ENCODE measurements at regions not wholly inside any gene's neighbourhood (a gene's known extent, or its start where the extent isn't known, plus 50 kb on each side); places are given as distances from the start of the nearest gene placed in this dataset.

- Histone ChIP-seq H3K27me3 (ENCODE audit: control insufficient read depth, insufficient read depth, low read length) (no peaks in the 10 kb centered on the region), H3K4me3 (ENCODE audit: low read length in 3 of 3) (no peak overlapping the region), H3K4me1 (ENCODE audit: control insufficient read depth in 2 of 3, insufficient read depth in 2 of 3, low read depth in 1 of 3, low read length in 3 of 3) (no peaks in the 10 kb centered on the region), H3K36me3 (ENCODE audit: control insufficient read depth in 2 of 3, insufficient read depth in 3 of 3, low read length in 3 of 3) (no peaks in the 10 kb centered on the region), H3K9ac (ENCODE audit: low read length in 3 of 3) (no peak overlapping the region), H3K27ac (ENCODE audit: low read depth in 2 of 2, low read length in 2 of 2) (no peak overlapping the region), H3K9me3 (ENCODE audit: control insufficient read depth in 2 of 3, insufficient read depth in 1 of 3, low read length in 3 of 3) (no peaks in the 10 kb centered on the region)
- no peak for DNase-seq
- intact Hi-C loops (cut with DNase I), result no loop called here
- TF ChIP-seq CTCF (IDR thresholded peaks at IDR 0.05; ENCODE audit: borderline replicate concordance, extremely low read depth, insufficient read depth), result no peak
- no peak for FAIRE-seq
Measured at GRCh38 chr4:57924951-57925350, 814.8 kb upstream of the IGFBP7 start.

- H3K4me1 ChIP-seq (ENCODE audit: control insufficient read depth in 2 of 3, insufficient read depth in 2 of 3, low read depth in 1 of 3, low read length in 3 of 3), result no peaks in the 10 kb centered on the region
- H3K9me3 ChIP-seq (ENCODE audit: control insufficient read depth in 2 of 3, insufficient read depth in 1 of 3, low read length in 3 of 3), result no peaks in the 10 kb centered on the region
- DNase-seq, result no peak
- H3K4me3 ChIP-seq (ENCODE audit: low read length in 3 of 3), result no peak overlapping the region
- H3K27me3 ChIP-seq (ENCODE audit: control insufficient read depth, insufficient read depth, low read length), result no peaks in the 10 kb centered on the region
- no peak overlapping the region for H3K9ac ChIP-seq (ENCODE audit: low read length in 3 of 3)
- no peak overlapping the region for H3K27ac ChIP-seq (ENCODE audit: low read depth in 2 of 2, low read length in 2 of 2)
- TF ChIP-seq CTCF (IDR thresholded peaks at IDR 0.05; ENCODE audit: borderline replicate concordance, extremely low read depth, insufficient read depth), result no peak
- no peaks in the 10 kb centered on the region for H3K36me3 ChIP-seq (ENCODE audit: control insufficient read depth in 2 of 3, insufficient read depth in 3 of 3, low read length in 3 of 3)
- FAIRE-seq, result no peak
- intact Hi-C loops (cut with DNase I), result no loop called here
Measured at GRCh38 chr4:57916479-57916878, 806.3 kb upstream of the IGFBP7 start.

- Histone ChIP-seq H3K27ac (ENCODE audit: low read depth in 2 of 2, low read length in 2 of 2) (no peak overlapping the region), H3K27me3 (ENCODE audit: control insufficient read depth, insufficient read depth, low read length) (no peaks in the 10 kb centered on the region), H3K36me3 (ENCODE audit: control insufficient read depth in 2 of 3, insufficient read depth in 3 of 3, low read length in 3 of 3) (no peaks in the 10 kb centered on the region), H3K9me3 (ENCODE audit: control insufficient read depth in 2 of 3, insufficient read depth in 1 of 3, low read length in 3 of 3) (no peaks in the 10 kb centered on the region), H3K9ac (ENCODE audit: low read length in 3 of 3) (no peak overlapping the region), H3K4me3 (ENCODE audit: low read length in 3 of 3) (no peak overlapping the region), H3K4me1 (ENCODE audit: control insufficient read depth in 2 of 3, insufficient read depth in 2 of 3, low read depth in 1 of 3, low read length in 3 of 3) (no peaks in the 10 kb centered on the region)
- intact Hi-C loops (cut with DNase I), result no loop called here
- FAIRE-seq (no peak), DNase-seq (peak in 2 of 5 donors; percentile 13 to 28)
- TF ChIP-seq CTCF (IDR thresholded peaks at IDR 0.05; ENCODE audit: borderline replicate concordance, extremely low read depth, insufficient read depth), result no peak
Measured at GRCh38 chr4:57911203-57911602, 801.0 kb upstream of the IGFBP7 start.

- no peak for DNase-seq
Measured at GRCh38 chr4:57910151-57910550, 800.0 kb upstream of the IGFBP7 start.

More at GRCh38 chr4:57910151-57910550, 800.0 kb upstream of the IGFBP7 start:
- Histone ChIP-seq H3K27me3 (ENCODE audit: control insufficient read depth, insufficient read depth, low read length) (no peaks in the 10 kb centered on the region), H3K9me3 (ENCODE audit: control insufficient read depth in 2 of 3, insufficient read depth in 1 of 3, low read length in 3 of 3) (no peaks in the 10 kb centered on the region), H3K36me3 (ENCODE audit: control insufficient read depth in 2 of 3, insufficient read depth in 3 of 3, low read length in 3 of 3) (no peaks in the 10 kb centered on the region), H3K4me1 (ENCODE audit: control insufficient read depth in 2 of 3, insufficient read depth in 2 of 3, low read depth in 1 of 3, low read length in 3 of 3) (no peaks in the 10 kb centered on the region), H3K9ac (ENCODE audit: low read length in 3 of 3) (no peak overlapping the region), H3K27ac (ENCODE audit: low read depth in 2 of 2, low read length in 2 of 2) (no peak overlapping the region), H3K4me3 (ENCODE audit: low read length in 3 of 3) (no peak overlapping the region)
- no peak for TF ChIP-seq CTCF (IDR thresholded peaks at IDR 0.05; ENCODE audit: borderline replicate concordance, extremely low read depth, insufficient read depth)
- FAIRE-seq, result no peak
- intact Hi-C loops (cut with DNase I), result no loop called here

Measured in kidney (tissue), 13 donors.